Panc1 (cell line): ENCODE measurements at regions not wholly inside any gene's neighbourhood (a gene's known extent, or its start where the extent isn't known, plus 50 kb on each side); places are given as distances from the start of the nearest gene placed in this dataset.

Source experiments
- POLR2AphosphoS5 ChIP-seq: IDR thresholded peaks from 2 replicates; pipeline ENCODE4 v1.6.1; 2012; ENCODE audit warnings: mild to moderate bottlenecking, low read depth, low read length, moderate library complexity
- TF ChIP-seq, protein P1 (sequence below): fragments of 450-650 bp; IDR thresholded peaks from 2 replicates; pipeline ENCODE4 v1.5.1; 2017; ENCODE audit warnings: mild to moderate bottlenecking

DNA sequence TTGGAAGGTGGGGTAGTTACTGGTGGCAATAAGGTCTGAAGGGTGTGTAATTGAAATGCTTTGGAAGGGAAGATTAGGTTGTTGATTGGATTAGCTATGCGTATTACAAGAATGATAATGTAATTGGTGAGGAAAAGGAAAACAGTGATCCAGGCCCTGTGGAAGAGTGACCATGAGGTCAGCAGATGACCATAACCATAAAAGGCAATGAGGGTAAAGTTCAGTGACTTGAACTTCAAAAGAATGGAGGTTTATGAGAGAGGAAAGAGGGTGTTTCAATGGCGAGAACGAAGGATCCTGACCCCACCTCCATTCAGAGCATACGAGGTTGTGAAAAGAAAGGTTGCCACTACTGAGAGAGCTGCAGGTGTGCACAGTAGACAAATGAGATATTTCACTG is 439.7 kb downstream of the CCSER2 start:
- TF ChIP-seq, protein P1, sequence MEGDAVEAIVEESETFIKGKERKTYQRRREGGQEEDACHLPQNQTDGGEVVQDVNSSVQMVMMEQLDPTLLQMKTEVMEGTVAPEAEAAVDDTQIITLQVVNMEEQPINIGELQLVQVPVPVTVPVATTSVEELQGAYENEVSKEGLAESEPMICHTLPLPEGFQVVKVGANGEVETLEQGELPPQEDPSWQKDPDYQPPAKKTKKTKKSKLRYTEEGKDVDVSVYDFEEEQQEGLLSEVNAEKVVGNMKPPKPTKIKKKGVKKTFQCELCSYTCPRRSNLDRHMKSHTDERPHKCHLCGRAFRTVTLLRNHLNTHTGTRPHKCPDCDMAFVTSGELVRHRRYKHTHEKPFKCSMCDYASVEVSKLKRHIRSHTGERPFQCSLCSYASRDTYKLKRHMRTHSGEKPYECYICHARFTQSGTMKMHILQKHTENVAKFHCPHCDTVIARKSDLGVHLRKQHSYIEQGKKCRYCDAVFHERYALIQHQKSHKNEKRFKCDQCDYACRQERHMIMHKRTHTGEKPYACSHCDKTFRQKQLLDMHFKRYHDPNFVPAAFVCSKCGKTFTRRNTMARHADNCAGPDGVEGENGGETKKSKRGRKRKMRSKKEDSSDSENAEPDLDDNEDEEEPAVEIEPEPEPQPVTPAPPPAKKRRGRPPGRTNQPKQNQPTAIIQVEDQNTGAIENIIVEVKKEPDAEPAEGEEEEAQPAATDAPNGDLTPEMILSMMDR, result no peak
- TF ChIP-seq POLR2AphosphoS5, result no peak
